ENCODE measurements at regions not wholly inside any gene's neighbourhood (a gene's known extent, or its start where the extent isn't known, plus 50 kb on each side); places are given as distances from the start of the nearest gene placed in this dataset.

DNA sequence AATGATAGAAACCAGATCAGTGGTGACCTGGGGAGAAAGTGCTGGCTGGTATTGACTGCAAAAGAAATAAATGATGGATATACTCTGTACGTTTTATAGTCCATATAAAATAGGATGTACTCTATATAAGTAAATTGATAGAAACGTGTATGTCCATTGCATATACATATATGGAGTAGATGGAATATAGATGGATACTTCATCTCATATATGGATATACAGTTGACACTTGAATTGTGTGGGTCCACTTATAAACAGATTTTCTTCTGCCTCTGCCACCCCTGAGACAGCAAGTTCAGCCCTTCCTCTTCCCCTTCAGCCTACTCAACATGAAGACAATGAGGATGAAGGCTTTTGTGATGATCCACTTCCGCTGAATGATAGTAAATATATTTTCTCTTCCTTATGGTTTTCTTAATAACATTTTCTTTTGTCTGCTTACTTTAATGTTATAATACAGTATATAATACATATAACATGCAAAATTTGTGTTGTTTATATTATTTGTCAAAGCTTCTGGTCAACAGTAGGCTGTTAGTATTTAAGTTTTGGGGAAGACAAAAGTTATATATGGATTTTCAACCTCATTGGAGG, 76.1 kb upstream of the MYCN start:
- Histone ChIP-seq H3K4me1 (ENCODE audit: control insufficient read depth, insufficient read depth, low read length, unreplicated experiment) (no peaks in the 10 kb centered on the region), H3K79me2 (ENCODE audit: control insufficient read depth, insufficient read depth, low read length, unreplicated experiment) (no peaks in the 10 kb centered on the region), H3K36me3 (ENCODE audit: insufficient read depth, low read length) (no peaks in the 10 kb centered on the region), H2AFZ (ENCODE audit: low read length, unreplicated experiment) (no peak overlapping the region), H3K27ac (ENCODE audit: low read depth, low read length) (no peak overlapping the region), H3K27me3 (ENCODE audit: insufficient read depth, low read length) (no peaks in the 10 kb centered on the region), H3K4me3 (ENCODE audit: low read depth, low read length) (no peak overlapping the region)

DNA sequence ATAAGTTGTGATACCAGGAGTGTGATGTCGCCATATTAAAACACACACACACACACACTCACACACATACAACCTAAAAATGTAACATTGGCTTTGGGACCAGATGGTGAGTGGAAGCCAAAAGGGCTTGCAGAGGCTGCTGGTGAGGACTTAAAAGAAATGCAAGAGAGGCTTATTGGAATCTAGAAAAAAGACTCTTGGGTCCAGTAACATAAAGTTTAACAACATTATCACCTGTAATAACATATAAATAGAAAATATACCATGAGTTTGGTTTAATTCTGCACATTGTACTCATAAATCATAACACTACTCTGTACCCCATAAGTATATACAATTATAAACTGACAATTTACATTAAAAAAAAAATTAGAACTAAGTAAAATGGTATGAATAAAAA, 74.4 kb upstream of the MYCN start:
- Histone ChIP-seq H2AFZ (ENCODE audit: low read length, unreplicated experiment) (no peak overlapping the region), H3K27me3 (ENCODE audit: insufficient read depth, low read length) (no peaks in the 10 kb centered on the region), H3K4me1 (ENCODE audit: control insufficient read depth, insufficient read depth, low read length, unreplicated experiment) (no peaks in the 10 kb centered on the region), H3K4me3 (ENCODE audit: low read depth, low read length) (no peak overlapping the region), H3K36me3 (ENCODE audit: insufficient read depth, low read length) (no peaks in the 10 kb centered on the region), H3K79me2 (ENCODE audit: control insufficient read depth, insufficient read depth, low read length, unreplicated experiment) (no peaks in the 10 kb centered on the region), H3K27ac (ENCODE audit: low read depth, low read length) (no peak overlapping the region)

DNA sequence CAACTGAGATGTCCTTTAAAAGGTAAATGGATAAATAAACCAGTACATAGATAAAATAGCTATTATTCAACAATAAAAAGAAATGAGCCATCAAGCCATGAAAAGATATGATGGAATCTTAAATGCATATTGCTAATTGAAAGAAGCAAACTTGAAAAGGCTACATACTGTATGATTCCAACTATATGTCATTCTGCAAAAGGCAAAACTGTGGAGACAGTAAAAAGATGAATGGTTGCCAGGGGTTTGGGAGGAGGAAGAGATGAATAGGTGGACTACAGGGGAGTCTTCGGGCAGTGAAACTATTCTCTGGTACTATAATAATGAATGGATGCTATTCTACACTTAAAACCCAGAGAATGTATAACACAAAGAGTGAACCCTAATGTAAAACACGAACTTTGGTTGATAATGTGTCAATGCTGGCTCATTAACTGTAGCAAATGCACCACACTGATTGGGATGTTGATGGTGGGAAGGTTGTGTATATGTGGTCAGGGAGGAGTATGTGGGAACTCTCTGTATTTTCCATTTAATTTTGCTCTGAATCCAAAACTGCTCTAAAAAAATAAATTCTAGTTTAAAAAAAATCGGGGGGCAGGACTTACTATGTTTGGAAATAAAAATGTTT, 73.7 kb upstream of the MYCN start:
- no peaks in the 10 kb centered on the region for H3K79me2 ChIP-seq (ENCODE audit: control insufficient read depth, insufficient read depth, low read length, unreplicated experiment)
- H2AFZ ChIP-seq (ENCODE audit: low read length, unreplicated experiment): no peak overlapping the region
- H3K4me1 ChIP-seq (ENCODE audit: control insufficient read depth, insufficient read depth, low read length, unreplicated experiment): no peaks in the 10 kb centered on the region
- no peaks in the 10 kb centered on the region for H3K27me3 ChIP-seq (ENCODE audit: insufficient read depth, low read length)
- H3K36me3 ChIP-seq (ENCODE audit: insufficient read depth, low read length): no peaks in the 10 kb centered on the region
- no peak overlapping the region for H3K4me3 ChIP-seq (ENCODE audit: low read depth, low read length)
- H3K27ac ChIP-seq (ENCODE audit: low read depth, low read length): no peak overlapping the region

DNA sequence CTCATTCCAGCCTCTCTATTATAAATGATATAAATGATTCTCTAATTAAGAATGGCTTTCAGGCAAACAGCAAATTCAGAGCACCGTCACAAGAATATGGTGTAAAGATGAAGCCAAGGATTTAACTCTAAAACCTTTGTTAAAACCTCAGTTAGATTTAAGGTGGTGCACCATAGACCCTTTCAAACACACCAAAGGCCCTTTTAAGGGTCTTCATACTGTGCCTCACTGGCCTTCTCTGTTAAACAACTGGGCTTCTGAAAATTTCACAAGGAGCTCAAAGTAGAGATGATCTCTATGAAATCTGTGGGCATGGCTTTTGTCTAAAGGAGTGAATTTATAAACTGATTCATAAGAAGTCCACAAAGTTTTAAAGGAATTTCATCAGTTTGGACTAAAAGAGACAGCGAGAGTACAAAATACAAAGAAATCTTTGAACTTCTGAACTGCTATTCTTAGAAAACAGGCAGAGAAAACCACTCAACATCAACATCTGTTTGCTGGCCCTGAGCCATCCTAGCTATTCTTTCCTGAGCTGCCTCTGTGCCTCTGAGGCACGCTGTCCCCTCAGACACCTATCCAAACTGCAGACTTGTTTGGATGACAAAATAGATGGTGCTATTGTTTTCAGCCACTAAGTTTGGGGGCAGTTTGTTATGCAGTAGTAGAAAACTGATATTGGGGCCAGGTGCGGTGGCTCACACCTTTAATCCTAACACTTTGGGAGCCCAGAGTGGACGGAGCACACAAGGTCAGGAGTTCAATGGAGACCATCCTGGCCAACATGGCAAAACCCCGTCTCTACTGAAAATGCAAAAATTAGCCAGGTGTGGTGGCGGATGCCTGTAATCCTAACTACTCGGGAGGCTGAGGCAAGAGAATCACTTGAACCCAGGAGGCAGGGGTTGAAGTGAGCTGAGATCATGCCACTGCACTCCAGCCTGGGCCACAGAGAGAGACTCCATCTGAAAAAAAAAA, 72.9 kb upstream of the MYCN start:
- Histone ChIP-seq H3K4me1 (ENCODE audit: control insufficient read depth, insufficient read depth, low read length, unreplicated experiment) (no peaks in the 10 kb centered on the region), H3K27me3 (ENCODE audit: insufficient read depth, low read length) (no peaks in the 10 kb centered on the region), H3K4me3 (ENCODE audit: low read depth, low read length) (no peak overlapping the region), H3K79me2 (ENCODE audit: control insufficient read depth, insufficient read depth, low read length, unreplicated experiment) (no peaks in the 10 kb centered on the region), H2AFZ (ENCODE audit: low read length, unreplicated experiment) (no peak overlapping the region), H3K36me3 (ENCODE audit: insufficient read depth, low read length) (no peaks in the 10 kb centered on the region), H3K27ac (ENCODE audit: low read depth, low read length) (no peak overlapping the region)

DNA sequence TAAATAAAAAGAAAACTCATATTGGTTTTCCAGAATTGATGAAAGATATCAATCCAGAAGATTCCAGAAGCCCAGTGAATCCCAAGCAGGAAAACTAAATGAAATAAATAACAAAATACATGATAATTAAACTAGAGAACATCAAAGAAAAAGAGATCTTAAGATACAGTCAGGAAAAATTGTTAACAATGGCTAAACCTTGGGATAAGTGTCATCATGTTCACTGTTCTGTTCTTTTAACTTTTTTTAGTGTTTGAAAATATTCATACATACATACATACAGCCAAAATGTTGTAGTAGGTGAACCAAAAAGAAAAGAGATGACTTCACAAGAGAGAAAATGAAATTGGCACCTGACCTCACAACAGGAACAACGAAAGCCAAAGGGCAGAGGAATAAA, 72.2 kb upstream of the MYCN start:
- Histone ChIP-seq H3K79me2 (ENCODE audit: control insufficient read depth, insufficient read depth, low read length, unreplicated experiment) (no peaks in the 10 kb centered on the region), H3K4me1 (ENCODE audit: control insufficient read depth, insufficient read depth, low read length, unreplicated experiment) (no peaks in the 10 kb centered on the region), H3K27ac (ENCODE audit: low read depth, low read length) (no peak overlapping the region), H3K27me3 (ENCODE audit: insufficient read depth, low read length) (no peaks in the 10 kb centered on the region), H3K36me3 (ENCODE audit: insufficient read depth, low read length) (no peaks in the 10 kb centered on the region), H3K4me3 (ENCODE audit: low read depth, low read length) (no peak overlapping the region), H2AFZ (ENCODE audit: low read length, unreplicated experiment) (no peak overlapping the region)

DNA sequence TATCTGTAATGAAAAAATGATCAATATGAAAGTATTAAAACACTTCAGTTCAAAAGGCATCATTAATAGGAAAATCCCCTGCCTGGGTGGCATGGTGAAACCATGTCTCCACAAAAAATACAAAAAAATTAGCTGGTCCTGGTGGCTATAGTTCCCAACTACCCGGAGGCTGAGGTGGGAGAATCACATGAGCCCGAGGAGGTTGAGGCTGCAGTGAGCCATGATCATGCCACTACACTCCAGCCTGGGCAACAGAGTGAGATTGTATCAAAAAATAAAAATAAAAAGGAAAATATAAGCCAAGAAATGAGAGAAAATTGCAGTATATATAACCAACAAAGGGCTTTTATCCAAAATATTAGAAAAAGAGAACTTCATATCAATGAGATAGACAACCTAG, 71.6 kb upstream of the MYCN start:
- H2AFZ ChIP-seq (ENCODE audit: low read length, unreplicated experiment): no peak overlapping the region
- no peaks in the 10 kb centered on the region for H3K36me3 ChIP-seq (ENCODE audit: insufficient read depth, low read length)
- H3K79me2 ChIP-seq (ENCODE audit: control insufficient read depth, insufficient read depth, low read length, unreplicated experiment): no peaks in the 10 kb centered on the region
- no peak overlapping the region for H3K27ac ChIP-seq (ENCODE audit: low read depth, low read length)
- no peaks in the 10 kb centered on the region for H3K4me1 ChIP-seq (ENCODE audit: control insufficient read depth, insufficient read depth, low read length, unreplicated experiment)
- H3K27me3 ChIP-seq (ENCODE audit: insufficient read depth, low read length): no peaks in the 10 kb centered on the region
- no peak overlapping the region for H3K4me3 ChIP-seq (ENCODE audit: low read depth, low read length)

DNA sequence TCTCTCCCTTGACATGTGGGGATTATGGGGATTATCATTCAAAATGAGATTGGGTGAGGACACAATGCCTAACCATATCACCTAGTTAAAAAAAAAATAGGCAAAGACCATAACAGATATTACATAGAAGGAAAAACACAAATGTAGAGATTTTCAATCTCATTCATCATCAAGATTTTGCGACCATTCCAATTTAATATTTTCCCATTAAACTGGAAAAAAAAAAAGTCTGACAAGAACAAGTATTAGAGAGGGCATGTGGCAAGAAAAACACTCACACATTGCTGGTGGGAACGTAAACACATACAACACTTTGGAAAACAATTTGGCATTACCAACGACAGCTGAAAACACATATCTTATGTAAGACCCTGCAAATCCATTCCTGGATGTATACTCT, 71.0 kb upstream of the MYCN start:
- no peaks in the 10 kb centered on the region for H3K36me3 ChIP-seq (ENCODE audit: insufficient read depth, low read length)
- H3K27ac ChIP-seq (ENCODE audit: low read depth, low read length): no peak overlapping the region
- H2AFZ ChIP-seq (ENCODE audit: low read length, unreplicated experiment): no peak overlapping the region
- no peaks in the 10 kb centered on the region for H3K79me2 ChIP-seq (ENCODE audit: control insufficient read depth, insufficient read depth, low read length, unreplicated experiment)
- H3K27me3 ChIP-seq (ENCODE audit: insufficient read depth, low read length): no peaks in the 10 kb centered on the region
- no peak overlapping the region for H3K4me3 ChIP-seq (ENCODE audit: low read depth, low read length)
- no peaks in the 10 kb centered on the region for H3K4me1 ChIP-seq (ENCODE audit: control insufficient read depth, insufficient read depth, low read length, unreplicated experiment)

DNA sequence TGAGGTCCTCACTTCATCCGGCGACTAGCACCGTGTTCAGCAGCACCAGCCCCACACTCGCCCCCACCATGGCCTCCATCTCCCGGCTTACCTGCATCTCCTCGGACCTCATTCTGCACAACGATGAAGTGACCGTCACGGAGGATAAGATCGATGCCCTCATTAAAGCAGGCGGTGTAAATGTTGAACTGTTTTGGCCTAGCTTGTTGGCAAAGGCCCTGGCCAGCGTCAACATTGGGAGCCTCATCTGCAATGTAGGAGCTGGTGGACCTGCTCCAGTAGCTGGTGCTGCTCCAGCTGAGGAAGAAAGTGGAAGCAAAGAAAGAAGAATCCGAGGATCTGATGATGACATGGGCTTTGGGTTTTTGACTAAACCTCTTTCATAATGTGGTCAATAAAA, 70.5 kb upstream of the MYCN start:
- Histone ChIP-seq H3K27me3 (ENCODE audit: insufficient read depth, low read length) (no peaks in the 10 kb centered on the region), H3K36me3 (ENCODE audit: insufficient read depth, low read length) (no peaks in the 10 kb centered on the region), H2AFZ (ENCODE audit: low read length, unreplicated experiment) (no peak overlapping the region), H3K4me1 (ENCODE audit: control insufficient read depth, insufficient read depth, low read length, unreplicated experiment) (no peaks in the 10 kb centered on the region), H3K27ac (ENCODE audit: low read depth, low read length) (no peak overlapping the region), H3K79me2 (ENCODE audit: control insufficient read depth, insufficient read depth, low read length, unreplicated experiment) (no peaks in the 10 kb centered on the region), H3K4me3 (ENCODE audit: low read depth, low read length) (no peak overlapping the region)

DNA sequence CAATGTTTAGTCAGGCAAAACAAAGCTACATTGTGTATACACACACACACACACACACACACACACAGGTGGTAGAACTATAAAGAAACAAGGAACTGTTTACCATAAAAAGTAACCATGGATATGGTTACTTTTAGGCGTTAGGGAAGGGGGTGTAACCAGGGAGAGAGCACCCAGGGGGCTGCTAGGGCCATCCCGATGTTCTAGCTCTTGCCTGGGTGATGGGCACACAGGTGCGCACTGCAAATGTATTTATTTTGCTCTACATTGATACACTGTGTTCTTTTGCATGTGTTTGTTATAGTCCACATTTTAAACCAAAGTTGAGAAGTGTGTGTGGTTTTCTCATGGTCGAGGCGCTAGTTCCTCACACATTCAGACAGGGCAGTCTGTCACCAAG, 69.8 kb upstream of the MYCN start:
- H3K4me3 ChIP-seq (ENCODE audit: low read depth, low read length): no peak overlapping the region
- H3K36me3 ChIP-seq (ENCODE audit: insufficient read depth, low read length): no peaks in the 10 kb centered on the region
- H3K79me2 ChIP-seq (ENCODE audit: control insufficient read depth, insufficient read depth, low read length, unreplicated experiment): no peaks in the 10 kb centered on the region
- H3K4me1 ChIP-seq (ENCODE audit: control insufficient read depth, insufficient read depth, low read length, unreplicated experiment): no peaks in the 10 kb centered on the region
- H3K27ac ChIP-seq (ENCODE audit: low read depth, low read length): no peak overlapping the region
- no peaks in the 10 kb centered on the region for H3K27me3 ChIP-seq (ENCODE audit: insufficient read depth, low read length)
- H2AFZ ChIP-seq (ENCODE audit: low read length, unreplicated experiment): no peak overlapping the region

DNA sequence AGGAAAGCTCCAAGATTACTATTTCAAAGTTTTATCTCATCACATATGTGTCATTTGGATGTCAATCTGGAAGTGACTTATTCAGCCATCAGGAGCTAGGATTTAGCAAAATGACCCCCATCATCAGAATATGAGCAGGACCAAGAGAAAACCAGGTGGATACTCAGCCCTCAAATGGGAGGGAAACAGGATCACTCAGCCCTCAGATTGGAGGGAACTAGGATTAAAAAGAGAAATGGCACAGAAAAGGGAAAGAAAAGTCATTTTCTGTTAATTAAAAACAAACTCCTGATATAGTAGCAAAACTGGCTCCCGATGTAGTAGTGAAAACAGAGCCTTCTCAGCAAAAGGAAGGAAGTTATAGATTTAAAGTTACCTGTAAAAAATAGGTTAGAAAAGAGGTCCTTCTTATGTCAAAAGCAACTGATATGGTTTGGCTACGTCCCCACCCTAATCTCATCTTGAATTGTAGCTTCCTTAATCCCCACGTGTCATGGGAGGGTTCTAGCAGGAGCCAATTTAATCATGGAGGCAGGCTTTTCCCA, 69.0 kb upstream of the MYCN start:
- H3K36me3 ChIP-seq (ENCODE audit: insufficient read depth, low read length): no peaks in the 10 kb centered on the region
- H3K27me3 ChIP-seq (ENCODE audit: insufficient read depth, low read length): no peaks in the 10 kb centered on the region
- no peaks in the 10 kb centered on the region for H3K79me2 ChIP-seq (ENCODE audit: control insufficient read depth, insufficient read depth, low read length, unreplicated experiment)
- H2AFZ ChIP-seq (ENCODE audit: low read length, unreplicated experiment): no peak overlapping the region
- H3K4me1 ChIP-seq (ENCODE audit: control insufficient read depth, insufficient read depth, low read length, unreplicated experiment): no peaks in the 10 kb centered on the region
- no peak overlapping the region for H3K27ac ChIP-seq (ENCODE audit: low read depth, low read length)
- no peak overlapping the region for H3K4me3 ChIP-seq (ENCODE audit: low read depth, low read length)

Measured in ACC112 (cell line).